ENCODE measurements at regions not wholly inside any gene's neighbourhood (a gene's known extent, or its start where the extent isn't known, plus 50 kb on each side); places are given as distances from the start of the nearest gene placed in this dataset.
"Not testable (repeated sequence)": the region's sequence is repeated elsewhere in the genome, so short reads cannot be mapped to it uniquely, and the experiment has no call there.

GRCh38 chr16:55021595-55022475, 91.2 kb downstream of the IRX5 start:
- POLR2A ChIA-PET, result no interaction called here
- ATAC-seq, result no peak
- no peak overlapping the region for H3K4me3 Mint-ChIP-seq

GRCh38 chr16:55027260-55027659, 96.6 kb downstream of the IRX5 start:
- H3K4me3 Mint-ChIP-seq, H3K27ac Mint-ChIP-seq, H3K4me1 Mint-ChIP-seq, ATAC-seq, DNase-seq, POLR2A ChIA-PET: not testable (repeated sequence)
- H3K9me3 Mint-ChIP-seq, result peaks cover 4 to 25% (median 12%) of the 10 kb centered on the region in 9 donors
- H3K36me3 Mint-ChIP-seq, result peaks cover 0 to 12% (median 0%) of the 10 kb centered on the region in 3 donors
- peaks cover 14 to 28% (median 20%) of the 10 kb centered on the region in 5 donors for H3K27me3 Mint-ChIP-seq

More at GRCh38 chr16:55021595-55022475, 91.2 kb downstream of the IRX5 start:
- peaks cover 21 to 43% (median 30%) of the 10 kb centered on the region in 5 donors for H3K27me3 Mint-ChIP-seq
- peaks cover 0 to 2% (median 0%) of the 10 kb centered on the region in 3 donors for H3K36me3 Mint-ChIP-seq
- H3K9me3 Mint-ChIP-seq, result peaks cover 0 to 16% (median 6%) of the 10 kb centered on the region in 9 donors
- peaks cover 0 to 4% (median 0%) of the 10 kb centered on the region in 4 donors for H3K4me1 Mint-ChIP-seq
- no peak for DNase-seq
- H3K27ac Mint-ChIP-seq, result peak overlapping the region in 1 of 10 donors; percentile 57

DNA sequence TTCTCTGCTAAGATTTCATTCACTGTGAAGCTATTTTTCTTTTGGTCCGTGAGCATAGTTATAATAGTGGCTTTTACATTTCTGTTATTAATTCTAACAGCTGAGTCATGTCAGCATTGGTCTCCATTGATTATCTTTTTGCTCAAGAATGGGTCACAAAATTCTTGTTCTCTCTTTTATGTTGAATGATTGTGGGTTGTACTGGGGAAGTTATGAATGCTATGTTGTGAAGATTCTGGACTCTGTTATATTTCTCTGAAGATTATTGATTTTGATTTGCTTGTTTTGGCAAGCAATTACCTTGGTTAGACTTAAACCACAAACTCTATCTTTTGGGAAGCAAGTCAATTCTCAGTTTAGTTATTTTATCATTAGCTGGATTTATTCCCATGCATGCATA, 98.8 kb downstream of the IRX5 start:
- Mint-ChIP-seq H3K27ac (no peak overlapping the region), H3K4me1 (no peaks in the 10 kb centered on the region), H3K4me3 (no peak overlapping the region), H3K36me3 (peaks cover 0 to 12% (median 0%) of the 10 kb centered on the region in 3 donors), H3K27me3 (peaks cover 3 to 40% (median 17%) of the 10 kb centered on the region in 5 donors), H3K9me3 (peaks cover 4 to 25% (median 12%) of the 10 kb centered on the region in 9 donors)
- ATAC-seq (no peak), DNase-seq (no peak)
- POLR2A ChIA-PET, result no interaction called here

DNA sequence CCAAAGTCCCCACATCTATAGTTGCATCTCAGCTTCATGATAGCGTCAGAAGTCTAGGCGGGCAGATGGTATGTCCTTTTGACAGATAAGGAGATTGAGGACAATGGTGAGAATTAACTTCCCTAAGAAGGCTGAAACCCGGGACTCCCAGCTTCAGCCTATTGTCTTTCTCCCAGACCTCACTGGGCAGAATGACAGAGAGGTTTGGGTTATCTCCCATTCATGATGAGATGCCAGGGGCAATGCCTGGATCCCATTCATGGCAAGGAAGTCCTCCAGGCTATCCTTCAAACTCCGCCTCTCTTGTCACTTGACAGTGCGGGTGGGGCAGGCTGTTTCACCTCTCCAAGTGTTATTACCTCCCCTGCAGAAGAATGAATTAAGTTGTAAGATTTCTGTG, 100.3 kb downstream of the IRX5 start:
- Mint-ChIP-seq H3K27me3 (peaks cover 3 to 31% (median 14%) of the 10 kb centered on the region in 5 donors), H3K27ac (no peak overlapping the region), H3K36me3 (peaks cover 0 to 12% (median 0%) of the 10 kb centered on the region in 3 donors), H3K4me1 (no peaks in the 10 kb centered on the region), H3K4me3 (no peak overlapping the region), H3K9me3 (peaks cover 4 to 25% (median 12%) of the 10 kb centered on the region in 9 donors)
- DNase-seq (no peak), ATAC-seq (no peak)
- POLR2A ChIA-PET, result no interaction called here

- Mint-ChIP-seq H3K36me3 (peaks cover 0 to 12% (median 0%) of the 10 kb centered on the region in 3 donors), H3K4me1 (no peaks in the 10 kb centered on the region), H3K4me3 (no peak overlapping the region), H3K27ac (no peak overlapping the region), H3K27me3 (peaks cover 3 to 31% (median 10%) of the 10 kb centered on the region in 5 donors), H3K9me3 (peaks cover 4 to 25% (median 7%) of the 10 kb centered on the region in 9 donors)
- POLR2A ChIA-PET, result no interaction called here
- ATAC-seq (no peak), DNase-seq (no peak)
Observed at GRCh38 chr16:55031481-55031880, 100.8 kb downstream of the IRX5 start.

DNA sequence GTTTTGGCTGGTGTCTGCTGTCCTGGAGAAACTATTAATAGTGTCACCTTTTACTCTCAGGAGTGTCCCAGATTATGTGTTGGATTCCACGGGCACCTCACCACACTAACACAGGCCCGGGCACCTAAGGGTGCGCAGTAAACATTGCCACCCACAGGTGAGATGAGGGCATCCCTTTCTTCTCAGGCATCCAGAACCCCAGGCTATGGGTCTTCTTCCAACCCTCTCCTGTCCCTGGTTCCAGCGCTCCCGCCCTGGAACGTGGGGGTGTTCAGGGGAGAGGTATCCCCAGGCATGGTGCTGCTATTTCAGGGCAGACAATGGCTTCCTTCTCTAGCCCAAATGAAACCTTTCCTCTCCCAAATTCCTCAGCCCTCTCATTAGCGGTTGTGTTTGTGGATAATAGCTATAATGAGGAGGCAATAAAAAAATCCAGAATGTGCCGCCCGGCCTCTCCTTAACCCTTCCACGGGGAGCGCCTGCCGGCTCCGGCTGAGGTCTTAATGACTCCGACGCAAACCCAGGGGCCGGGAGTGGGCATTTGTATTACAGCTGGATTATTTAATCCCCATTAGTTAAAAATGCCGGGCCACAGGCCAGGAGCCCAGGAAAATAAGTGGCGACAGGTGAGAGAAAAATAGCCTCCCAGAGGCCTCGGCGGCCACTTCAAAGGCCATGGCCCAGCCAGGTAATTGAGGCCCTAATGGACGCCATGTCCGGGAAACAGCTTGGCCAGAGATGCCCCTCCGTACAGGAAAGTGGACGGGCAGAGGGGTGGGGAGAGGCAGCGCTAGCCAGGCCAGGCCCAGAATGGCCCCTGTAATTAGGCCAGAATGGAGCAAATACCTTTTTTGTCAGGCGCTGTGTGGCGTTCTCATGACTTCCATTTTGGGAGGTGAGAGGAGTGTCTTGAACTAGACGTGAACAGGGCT, 102.8 kb downstream of the IRX5 start:
- DNase-seq (no peak), ATAC-seq (no peak)
- POLR2A ChIA-PET, result no interaction called here
- Mint-ChIP-seq H3K4me3 (no peak overlapping the region), H3K36me3 (peaks cover 0 to 10% (median 0%) of the 10 kb centered on the region in 3 donors), H3K9me3 (peaks cover 3 to 21% (median 7%) of the 10 kb centered on the region in 9 donors), H3K27ac (no peak overlapping the region), H3K4me1 (no peaks in the 10 kb centered on the region), H3K27me3 (peaks cover 2 to 31% (median 10%) of the 10 kb centered on the region in 5 donors)

GRCh38 chr16:55035029-55035428, 104.4 kb downstream of the IRX5 start:
- DNase-seq (no peak), ATAC-seq (no peak)
- H3K27me3 Mint-ChIP-seq, result peaks cover 2 to 36% (median 12%) of the 10 kb centered on the region in 5 donors
- H3K27ac Mint-ChIP-seq, result no peak overlapping the region
- H3K4me3 Mint-ChIP-seq, result no peak overlapping the region
- peaks cover 0 to 8% (median 1%) of the 10 kb centered on the region in 9 donors for H3K9me3 Mint-ChIP-seq
- H3K4me1 Mint-ChIP-seq, result no peaks in the 10 kb centered on the region
- H3K36me3 Mint-ChIP-seq, result peaks cover 0 to under 1% (median 0%) of the 10 kb centered on the region in 3 donors
- POLR2A ChIA-PET, result no interaction called here

DNA sequence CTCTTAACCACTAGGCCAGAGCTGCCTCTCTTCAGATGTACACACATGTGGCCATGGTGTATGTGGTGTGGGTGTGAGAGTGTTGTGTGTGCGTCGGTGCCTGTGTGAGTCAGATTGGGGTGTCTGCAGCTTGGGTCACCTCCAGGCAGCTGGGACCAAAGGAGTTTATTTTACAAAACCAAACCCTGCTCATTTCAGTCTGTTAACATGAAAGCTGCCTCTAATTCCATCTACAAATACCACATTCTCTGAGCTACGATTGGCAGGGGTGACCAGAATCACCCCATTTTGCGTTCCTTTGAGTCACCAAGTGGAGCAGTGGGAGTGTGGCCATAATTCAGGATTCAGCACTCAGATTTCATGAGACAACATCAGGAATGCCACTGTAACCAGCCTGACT, 105.3 kb downstream of the IRX5 start:
- no peak overlapping the region for H3K4me3 Mint-ChIP-seq
- no peak overlapping the region for H3K27ac Mint-ChIP-seq
- H3K9me3 Mint-ChIP-seq, result no peaks in the 10 kb centered on the region
- DNase-seq (no peak), ATAC-seq (no peak)
- POLR2A ChIA-PET, result no interaction called here
- H3K4me1 Mint-ChIP-seq, result no peaks in the 10 kb centered on the region
- peaks cover 2 to 45% (median 12%) of the 10 kb centered on the region in 5 donors for H3K27me3 Mint-ChIP-seq
- H3K36me3 Mint-ChIP-seq, result no peaks in the 10 kb centered on the region

GRCh38 chr16:55036371-55036821, 105.7 kb downstream of the IRX5 start:
- H3K27me3 Mint-ChIP-seq, result peaks cover 2 to 42% (median 10%) of the 10 kb centered on the region in 5 donors
- ATAC-seq (no peak), DNase-seq (no peak)
- no peaks in the 10 kb centered on the region for H3K36me3 Mint-ChIP-seq
- H3K27ac Mint-ChIP-seq, result no peak overlapping the region
- no peaks in the 10 kb centered on the region for H3K9me3 Mint-ChIP-seq
- no peaks in the 10 kb centered on the region for H3K4me1 Mint-ChIP-seq
- POLR2A ChIA-PET, result no interaction called here
- H3K4me3 Mint-ChIP-seq, result no peak overlapping the region

GRCh38 chr16:55037046-55037445, 106.4 kb downstream of the IRX5 start:
- Mint-ChIP-seq H3K4me1 (no peaks in the 10 kb centered on the region), H3K27me3 (peaks cover 2 to 36% (median 8%) of the 10 kb centered on the region in 5 donors), H3K9me3 (no peaks in the 10 kb centered on the region), H3K4me3 (no peak overlapping the region), H3K27ac (no peak overlapping the region), H3K36me3 (no peaks in the 10 kb centered on the region)
- POLR2A ChIA-PET, result no interaction called here
- no peak for ATAC-seq
- no peak for DNase-seq

DNA sequence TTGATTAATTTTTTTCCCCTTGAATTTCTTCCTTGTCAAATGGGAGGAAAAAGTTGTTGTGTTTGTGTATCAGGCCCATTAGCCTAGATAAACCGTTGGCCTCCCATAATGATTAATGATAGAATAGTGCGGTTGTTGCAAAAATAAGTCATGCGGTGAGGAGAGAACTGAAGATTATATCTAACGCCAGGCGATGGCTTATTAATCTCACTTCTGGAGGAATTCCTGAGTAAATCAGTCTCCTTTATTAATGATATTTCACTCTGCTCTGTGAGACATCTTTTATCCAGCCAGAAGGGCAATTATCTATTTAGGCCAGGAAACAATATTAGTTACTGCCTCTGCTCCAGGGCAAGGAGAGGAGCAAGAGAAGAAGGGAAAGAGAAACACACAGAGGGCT, 107.3 kb downstream of the IRX5 start:
- no peak for ATAC-seq
- Mint-ChIP-seq H3K27ac (no peak overlapping the region), H3K27me3 (peaks cover 0 to 30% (median 5%) of the 10 kb centered on the region in 5 donors), H3K36me3 (no peaks in the 10 kb centered on the region), H3K4me1 (no peaks in the 10 kb centered on the region), H3K4me3 (no peak overlapping the region), H3K9me3 (no peaks in the 10 kb centered on the region)
- DNase-seq, result no peak
- POLR2A ChIA-PET, result no interaction called here

GRCh38 chr16:55039042-55039441, 108.4 kb downstream of the IRX5 start:
- Mint-ChIP-seq H3K4me1 (no peaks in the 10 kb centered on the region), H3K4me3 (no peak overlapping the region), H3K27me3 (peaks cover 0 to 20% (median 4%) of the 10 kb centered on the region in 5 donors), H3K36me3 (no peaks in the 10 kb centered on the region), H3K27ac (no peak overlapping the region), H3K9me3 (no peaks in the 10 kb centered on the region)
- POLR2A ChIA-PET, result no interaction called here
- no peak for DNase-seq
- ATAC-seq, result no peak

- Mint-ChIP-seq H3K4me1 (no peaks in the 10 kb centered on the region), H3K27ac (no peak overlapping the region), H3K27me3 (peaks cover under 1 to 15% (median 3%) of the 10 kb centered on the region in 5 donors), H3K9me3 (no peaks in the 10 kb centered on the region), H3K4me3 (no peak overlapping the region), H3K36me3 (no peaks in the 10 kb centered on the region)
- DNase-seq (no peak), ATAC-seq (no peak)
- POLR2A ChIA-PET, result no interaction called here
Observed at GRCh38 chr16:55039511-55039910, 108.8 kb downstream of the IRX5 start.

Data from naive thymus-derived CD8-positive, alpha-beta T cell (primary cell).